ENCODE measurements at regions not wholly inside any gene's neighbourhood (a gene's known extent, or its start where the extent isn't known, plus 50 kb on each side); places are given as distances from the start of the nearest gene placed in this dataset.

DNA sequence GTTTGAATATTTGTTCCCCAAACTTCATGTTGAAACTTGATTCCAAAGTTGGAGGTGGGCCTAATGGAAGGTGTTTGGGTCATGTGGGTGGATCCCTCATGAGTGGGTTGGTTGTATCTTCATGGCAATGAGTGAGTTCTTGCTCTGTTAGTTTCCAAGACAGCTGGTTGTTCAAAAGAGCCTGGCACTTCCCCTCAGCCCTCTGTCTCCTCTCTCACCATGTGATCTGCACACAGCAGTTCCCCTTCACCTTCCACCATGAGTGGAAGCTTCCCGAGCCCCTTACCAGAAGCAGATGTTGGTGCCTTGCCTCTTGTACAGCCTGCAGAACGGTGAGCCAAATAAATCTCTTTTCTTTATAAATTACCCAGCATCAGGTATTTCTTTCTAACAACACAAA is 327.1 kb upstream of the SLCO3A1 start:
- no peak for TF ChIP-seq RAD21 (conservative IDR thresholded peaks at IDR 0.05)
- TF ChIP-seq, protein P1, sequence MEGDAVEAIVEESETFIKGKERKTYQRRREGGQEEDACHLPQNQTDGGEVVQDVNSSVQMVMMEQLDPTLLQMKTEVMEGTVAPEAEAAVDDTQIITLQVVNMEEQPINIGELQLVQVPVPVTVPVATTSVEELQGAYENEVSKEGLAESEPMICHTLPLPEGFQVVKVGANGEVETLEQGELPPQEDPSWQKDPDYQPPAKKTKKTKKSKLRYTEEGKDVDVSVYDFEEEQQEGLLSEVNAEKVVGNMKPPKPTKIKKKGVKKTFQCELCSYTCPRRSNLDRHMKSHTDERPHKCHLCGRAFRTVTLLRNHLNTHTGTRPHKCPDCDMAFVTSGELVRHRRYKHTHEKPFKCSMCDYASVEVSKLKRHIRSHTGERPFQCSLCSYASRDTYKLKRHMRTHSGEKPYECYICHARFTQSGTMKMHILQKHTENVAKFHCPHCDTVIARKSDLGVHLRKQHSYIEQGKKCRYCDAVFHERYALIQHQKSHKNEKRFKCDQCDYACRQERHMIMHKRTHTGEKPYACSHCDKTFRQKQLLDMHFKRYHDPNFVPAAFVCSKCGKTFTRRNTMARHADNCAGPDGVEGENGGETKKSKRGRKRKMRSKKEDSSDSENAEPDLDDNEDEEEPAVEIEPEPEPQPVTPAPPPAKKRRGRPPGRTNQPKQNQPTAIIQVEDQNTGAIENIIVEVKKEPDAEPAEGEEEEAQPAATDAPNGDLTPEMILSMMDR (IDR thresholded peaks at IDR 0.05; ENCODE audit: poor library complexity, severe bottlenecking) = no peak
- no peak for TF ChIP-seq POLR2AphosphoS5 (IDR thresholded peaks at IDR 0.05)
- no peak for TF ChIP-seq EZH2 (IDR thresholded peaks at IDR 0.05; ENCODE audit: borderline replicate concordance, insufficient read depth, low read length, poor library complexity, severe bottlenecking)
- TF ChIP-seq TAF1 (IDR thresholded peaks at IDR 0.05; ENCODE audit: low read depth) = no peak
- TF ChIP-seq EP300 (conservative IDR thresholded peaks at IDR 0.05; ENCODE audit: poor library complexity, severe bottlenecking) = no peak
- TF ChIP-seq MXI1 (conservative IDR thresholded peaks at IDR 0.05; ENCODE audit: poor library complexity, severe bottlenecking) = no peak
